Parathyroid adenoma (tissue), 2 donors: ENCODE measurements at regions not wholly inside any gene's neighbourhood (a gene's known extent, or its start where the extent isn't known, plus 50 kb on each side); places are given as distances from the start of the nearest gene placed in this dataset.

Experiments used
- H2AFZ ChIP-seq: fragments of 300-600 bp; sonication (generic); one replicate; pipeline ENCODE4 v1.7.0; 2017; ENCODE audit warnings: antibody characterized with exemption, mild to moderate bottlenecking
- H3K27ac ChIP-seq: fragments of 300-600 bp; sonication (generic); one replicate; pipeline ENCODE4 v1.7.0; 2017
- H3K27me3 ChIP-seq: fragments of 300-600 bp; sonication (generic); one replicate; pipeline ENCODE4 v1.7.0; 2017; ENCODE audit warnings: low read length; ENCODE audit not compliant: control insufficient read depth, insufficient read depth
- H3K36me3 ChIP-seq: fragments of 300-600 bp; sonication (generic); one replicate; pipeline ENCODE4 v1.7.0; 2017; ENCODE audit warnings: low read length; ENCODE audit not compliant: control insufficient read depth, insufficient read depth
- H3K4me1 ChIP-seq: fragments of 300-600 bp; sonication (generic); one replicate; pipeline ENCODE4 v1.7.0; 2017; ENCODE audit warnings: control low read depth
- H3K4me2 ChIP-seq: fragments of 300-600 bp; sonication (generic); one replicate; pipeline ENCODE4 v1.7.0; 2017; ENCODE audit warnings: low read length
- H3K4me3 ChIP-seq: fragments of 300-600 bp; sonication (generic); one replicate; pipeline ENCODE4 v1.7.0; 2017; ENCODE audit warnings: low read depth, low read length
- H3K79me2 ChIP-seq: fragments of 300-600 bp; sonication (generic); one replicate; pipeline ENCODE4 v1.7.0; 2017; ENCODE audit warnings: control low read depth
- H3K9ac ChIP-seq: fragments of 300-600 bp; sonication (generic); one replicate; pipeline ENCODE4 v1.7.0; 2017; ENCODE audit warnings: mild to moderate bottlenecking
- H3K9me3 ChIP-seq: fragments of 300-600 bp; sonication (generic); one replicate; pipeline ENCODE4 v1.7.0; 2017; ENCODE audit warnings: low read length; ENCODE audit not compliant: control insufficient read depth
- CTCF ChIP-seq: fragments of 300-600 bp; sonication (generic); IDR thresholded peaks from one replicate; pipeline ENCODE4 v1.7.0; 2017; ENCODE audit warnings: antibody characterized with exemption, mild to moderate bottlenecking
- donor health status: primary hyperparathyroidism.

GRCh38 chr5:107304684-107305083, 366.1 kb downstream of the EFNA5 start:
- Histone ChIP-seq H3K27ac (no peak overlapping the region), H3K4me2 (no peak overlapping the region), H3K36me3 (no peaks in the 10 kb centered on the region), H3K4me1 (no peaks in the 10 kb centered on the region), H3K4me3 (no peak overlapping the region), H3K9me3 (no peaks in the 10 kb centered on the region), H3K9ac (no peak overlapping the region), H3K27me3 (no peaks in the 10 kb centered on the region), H2AFZ (no peak overlapping the region), H3K79me2 (no peaks in the 10 kb centered on the region)
- no peak for TF ChIP-seq CTCF

GRCh38 chr5:107303171-107303968, 367.4 kb downstream of the EFNA5 start:
- no peaks in the 10 kb centered on the region for H3K27me3 ChIP-seq

GRCh38 chr5:107302441-107302840, 368.3 kb downstream of the EFNA5 start:
- no peaks in the 10 kb centered on the region for H3K36me3 ChIP-seq
- H3K79me2 ChIP-seq = no peaks in the 10 kb centered on the region
- no peaks in the 10 kb centered on the region for H3K27me3 ChIP-seq
- no peak overlapping the region for H3K27ac ChIP-seq
- H3K4me1 ChIP-seq = no peaks in the 10 kb centered on the region
- H3K4me2 ChIP-seq = no peak overlapping the region
- no peak overlapping the region for H3K9ac ChIP-seq
- no peak for TF ChIP-seq CTCF
- H3K4me3 ChIP-seq = no peak overlapping the region
- H3K9me3 ChIP-seq = no peaks in the 10 kb centered on the region
- H2AFZ ChIP-seq = no peak overlapping the region

More at GRCh38 chr5:107303171-107303968, 367.4 kb downstream of the EFNA5 start:
- no peaks in the 10 kb centered on the region for H3K79me2 ChIP-seq
- no peak for TF ChIP-seq CTCF
- no peak overlapping the region for H2AFZ ChIP-seq
- no peak overlapping the region for H3K4me3 ChIP-seq
- H3K27ac ChIP-seq = no peak overlapping the region
- H3K9me3 ChIP-seq = no peaks in the 10 kb centered on the region
- no peak overlapping the region for H3K4me2 ChIP-seq
- no peaks in the 10 kb centered on the region for H3K4me1 ChIP-seq
- no peaks in the 10 kb centered on the region for H3K36me3 ChIP-seq
- no peak overlapping the region for H3K9ac ChIP-seq

- Histone ChIP-seq H3K4me2 (no peak overlapping the region), H3K27me3 (no peaks in the 10 kb centered on the region), H3K4me3 (no peak overlapping the region), H3K9me3 (no peaks in the 10 kb centered on the region), H3K27ac (no peak overlapping the region), H2AFZ (no peak overlapping the region), H3K36me3 (no peaks in the 10 kb centered on the region), H3K79me2 (no peaks in the 10 kb centered on the region), H3K4me1 (no peaks in the 10 kb centered on the region), H3K9ac (no peak overlapping the region)
- no peak for TF ChIP-seq CTCF
Measured at GRCh38 chr5:107301999-107302398, 368.7 kb downstream of the EFNA5 start.
